H1 (cell line): ENCODE measurements at regions not wholly inside any gene's neighbourhood (a gene's known extent, or its start where the extent isn't known, plus 50 kb on each side); places are given as distances from the start of the nearest gene placed in this dataset.
"Not testable (repeated sequence)": the region's sequence is repeated elsewhere in the genome, so short reads cannot be mapped to it uniquely, and the experiment has no call there.

Experiments used
- CTCF ChIA-PET: fragments of 300-600 bp; sonication (Branson Sonifier 250); formaldehyde crosslinking; loops from one replicate; lab custom pipeline; 2021; ENCODE audit not compliant: partially characterized antibody; lab: Charles Lee
- POLR2A ChIA-PET: fragments of 300-600 bp; sonication (Branson Sonifier 250); formaldehyde crosslinking; loops from one replicate; lab custom pipeline; 2021; ENCODE audit warnings: inconsistent platforms; ENCODE audit not compliant: partially characterized antibody; lab: Charles Lee
- DNase-seq, 2 experiments: peaks; one replicate each; pipeline versions ENCODE4 v3.0.0 to v3.0.0-alpha.2; 2010 to 2022; ENCODE audit warnings: low spot score in 2 of 2, low read depth in 1 of 2, mixed read lengths in 1 of 2
- FAIRE-seq: peaks from 2 replicates; lab custom pipeline; 2011; peaks lifted over from hg19 to GRCh38; lab: Jason Lieb, UNC
- H2AFZ ChIP-seq: 2 replicates; pipeline ENCODE4 v1.8.1; 2012; ENCODE audit warnings: low read length, inconsistent platforms
- H2AK5ac ChIP-seq: 2 replicates; pipeline ENCODE4 v1.6.1; 2013; ENCODE audit warnings: low read depth, low read length
- H2BK120ac ChIP-seq: replicated peaks from 2 replicates; pipeline ENCODE3; 2013; ENCODE audit warnings: low read depth, low read length, inconsistent platforms
- H2BK12ac ChIP-seq: 2 replicates; pipeline ENCODE4 v1.6.1; 2013; ENCODE audit warnings: low read depth, low read length
- H2BK15ac ChIP-seq: 2 replicates; pipeline ENCODE4 v1.6.1; 2013; ENCODE audit warnings: low read length
- H2BK20ac ChIP-seq: 2 replicates; pipeline ENCODE4 v1.6.1; 2013; ENCODE audit warnings: low read length
- H2BK5ac ChIP-seq: 2 replicates; pipeline ENCODE4 v1.6.1; 2013; ENCODE audit warnings: low read depth, low read length
- H3K14ac ChIP-seq: 2 replicates; pipeline ENCODE4 v1.6.1; 2013; ENCODE audit warnings: inconsistent platforms; ENCODE audit not compliant: insufficient read length
- H3K18ac ChIP-seq: 2 replicates; pipeline ENCODE4 v1.6.1; 2013; ENCODE audit warnings: low read length; ENCODE audit errors: extremely low read depth
- H3K23ac ChIP-seq: 2 replicates; pipeline ENCODE4 v1.6.1; 2013; ENCODE audit warnings: inconsistent platforms; ENCODE audit not compliant: insufficient read length
- H3K23me2 ChIP-seq: 2 replicates; pipeline ENCODE4 v1.6.1; 2013; ENCODE audit warnings: low read depth, low read length
- H3K27ac ChIP-seq: 2 replicates; pipeline ENCODE4 v1.6.1; 2011; ENCODE audit warnings: low read depth, low read length, inconsistent platforms
- H3K27me3 ChIP-seq, 4 experiments: replicated peaks in 1 of 4; 1 replicate in 1 of 4; 2 replicates in 3 of 4; pipeline versions ENCODE4 v1.6.1 to v1.8.1; 2011 to 2013; ENCODE audit warnings: low read length in 3 of 4, mild to moderate bottlenecking in 3 of 4, inconsistent platforms in 2 of 4, mixed read lengths in 2 of 4, moderate library complexity in 1 of 4; ENCODE audit not compliant: control insufficient read depth in 3 of 4, insufficient read depth in 3 of 4; ENCODE audit errors: extremely low read depth in 1 of 4
- H3K36me3 ChIP-seq, 4 experiments: 2 replicates each; pipeline versions ENCODE4 v1.6.1 to v1.8.1; 2011 to 2013; ENCODE audit warnings: mild to moderate bottlenecking in 4 of 4, low read length in 3 of 4, moderate library complexity in 2 of 4, control low read depth in 1 of 4, inconsistent platforms in 1 of 4; ENCODE audit not compliant: insufficient read depth in 4 of 4, control insufficient read depth in 2 of 4
- H3K4ac ChIP-seq: replicated peaks from 2 replicates; pipeline ENCODE3; 2013; ENCODE audit warnings: low read length, low read depth, mixed read lengths, inconsistent platforms; ENCODE audit not compliant: insufficient read length
- H3K4me1 ChIP-seq, 4 experiments: replicated peaks in 1 of 4; 1 replicate in 1 of 4; 2 replicates in 3 of 4; pipeline versions ENCODE4 v1.6.1 to v1.8.1; 2011 to 2013; ENCODE audit warnings: low read length in 3 of 4, inconsistent platforms in 2 of 4, mixed read lengths in 1 of 4; ENCODE audit not compliant: insufficient read depth in 4 of 4, control insufficient read depth in 3 of 4
- H3K4me2 ChIP-seq, 2 experiments: 2 replicates each; pipeline versions ENCODE4 v1.6.1 to v1.8.1; 2011 to 2013; ENCODE audit warnings: low read depth in 2 of 2, low read length in 2 of 2, control low read depth in 1 of 2, inconsistent platforms in 1 of 2, mild to moderate bottlenecking in 1 of 2; ENCODE audit not compliant: insufficient read depth in 1 of 2
- H3K4me3 ChIP-seq, 4 experiments: fragments of 200-600, 300-600 bp in 1 of 4; sonication (generic), shearing (Covaris generic), sonication (Bioruptor Twin) in 1 of 4; 2 replicates each; pipeline versions ENCODE4 v1.5.1 to v1.8.1; 2011 to 2016; ENCODE audit warnings: low read length in 4 of 4, low read depth in 3 of 4, control low read depth in 2 of 4, inconsistent platforms in 2 of 4, mild to moderate bottlenecking in 2 of 4, mixed read lengths in 1 of 4, moderate library complexity in 1 of 4; ENCODE audit not compliant: insufficient read depth in 2 of 4; ENCODE audit errors: extremely low read depth in 1 of 4
- H3K56ac ChIP-seq: replicated peaks from 2 replicates; pipeline ENCODE3; 2013; ENCODE audit warnings: low read depth, mild to moderate bottlenecking, mixed read lengths, low read length, inconsistent platforms; ENCODE audit not compliant: insufficient read length
- H3K79me1 ChIP-seq: 2 replicates; pipeline ENCODE4 v1.6.1; 2013; ENCODE audit warnings: low read depth, low read length, control low read depth
- H3K79me2 ChIP-seq, 2 experiments: 2 replicates each; pipeline versions ENCODE4 v1.6.1 to v1.8.1; 2012 to 2013; ENCODE audit warnings: low read length in 2 of 2, mild to moderate bottlenecking in 2 of 2, inconsistent platforms in 1 of 2; ENCODE audit not compliant: insufficient read depth in 2 of 2, control insufficient read depth in 1 of 2
- H3K9ac ChIP-seq, 4 experiments: replicated peaks in 1 of 4; 1 replicate in 1 of 4; 2 replicates in 3 of 4; pipeline versions ENCODE4 v1.6.1 to v1.8.1; 2011 to 2013; ENCODE audit warnings: low read depth in 3 of 4, low read length in 3 of 4, control low read depth in 2 of 4, mild to moderate bottlenecking in 2 of 4, moderate library complexity in 2 of 4, inconsistent platforms in 1 of 4; ENCODE audit errors: extremely low read depth in 1 of 4
- H3K9me3 ChIP-seq, 2 experiments: 2 replicates each; pipeline versions ENCODE4 v1.6.1 to v1.8.1; 2012 to 2013; ENCODE audit warnings: mild to moderate bottlenecking in 2 of 2, moderate library complexity in 2 of 2, control low read depth in 1 of 2, inconsistent platforms in 1 of 2, low read depth in 1 of 2, low read length in 1 of 2, mixed read lengths in 1 of 2; ENCODE audit not compliant: insufficient read depth in 2 of 2
- H4K20me1 ChIP-seq, 2 experiments: replicated peaks in 1 of 2; 2 replicates each; pipeline versions ENCODE3 to v1.8.1; 2011 to 2013; ENCODE audit warnings: inconsistent platforms in 2 of 2, low read length in 2 of 2, mild to moderate bottlenecking in 1 of 2; ENCODE audit not compliant: insufficient read depth in 2 of 2, control insufficient read depth in 1 of 2
- H4K5ac ChIP-seq: 2 replicates; pipeline ENCODE4 v1.6.1; 2013; ENCODE audit warnings: low read length, low read depth, mixed read lengths, inconsistent platforms; ENCODE audit not compliant: insufficient read length
- H4K8ac ChIP-seq: 2 replicates; pipeline ENCODE4 v1.8.0; 2013; ENCODE audit warnings: mild to moderate bottlenecking, moderate library complexity, low read length, inconsistent platforms; ENCODE audit not compliant: insufficient read depth; ENCODE audit errors: extremely low read depth
- H4K91ac ChIP-seq: replicated peaks from 2 replicates; pipeline ENCODE3; 2013; ENCODE audit warnings: low read length, mixed read lengths, inconsistent platforms; ENCODE audit not compliant: insufficient read length
- WGBS, 2 experiments: shearing (Covaris generic) in 1 of 2; methylation state at CpG; one replicate each; pipeline versions ENCODE4 v1.1.6 to v1.1.7; 2013 to 2015; ENCODE audit warnings: low lambda C conversion rate in 2 of 2, mixed read lengths in 2 of 2, inconsistent platforms in 1 of 2, low coverage in 1 of 2, missing lambda C conversion rate in 1 of 2; ENCODE audit not compliant: insufficient replicate concordance in 2 of 2, insufficient coverage in 1 of 2, insufficient read length in 1 of 2; ENCODE audit errors: extremely low coverage in 1 of 2, missing lambda C conversion rate in 1 of 2; 5-methylcytosine and 5-hydroxymethylcytosine counted together

DNA sequence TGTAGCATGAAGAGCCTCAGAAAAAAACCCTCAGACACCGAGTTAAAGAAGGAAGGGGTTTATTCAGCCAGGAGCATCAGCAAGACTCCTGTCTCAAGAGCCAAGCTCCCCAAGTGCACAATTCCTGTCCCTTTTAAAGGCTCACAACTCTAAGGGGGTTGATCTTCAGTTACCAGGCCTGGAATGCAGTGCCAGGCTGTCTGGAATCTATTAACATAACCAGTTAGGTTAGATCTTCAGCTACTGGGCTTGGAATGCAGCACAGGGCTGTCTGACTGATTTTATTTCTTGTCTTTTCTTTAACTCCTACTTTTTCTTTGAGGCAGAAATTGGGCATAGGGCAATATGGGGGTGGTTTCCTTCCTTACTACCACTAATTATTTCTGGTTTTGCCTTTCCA lies 317.9 kb downstream of the CGGBP1 start:
- H2BK15ac ChIP-seq, H3K23me2 ChIP-seq, H2BK20ac ChIP-seq, H2BK12ac ChIP-seq, H3K4ac ChIP-seq, H3K4me2 ChIP-seq, H3K36me3 ChIP-seq, H2BK120ac ChIP-seq, H4K20me1 ChIP-seq, H3K23ac ChIP-seq, POLR2A ChIA-PET, H2BK5ac ChIP-seq, H3K27ac ChIP-seq, H3K79me1 ChIP-seq, H4K91ac ChIP-seq, H3K27me3 ChIP-seq, H2AFZ ChIP-seq, DNase-seq, H3K18ac ChIP-seq, H3K9ac ChIP-seq, H4K8ac ChIP-seq, H3K14ac ChIP-seq, H3K79me2 ChIP-seq, H2AK5ac ChIP-seq, H3K4me1 ChIP-seq, FAIRE-seq, H3K56ac ChIP-seq, H4K5ac ChIP-seq, H3K4me3 ChIP-seq: not testable (repeated sequence)
- WGBS, 2 experiments = 89% methylated on average over 1 of the region's 1 CpG; no CpG with 5 or more reads in 1 of the 2 experiments
- peaks cover 22 to 31% of the 10 kb centered on the region in 2 experiments for H3K9me3 ChIP-seq
- CTCF ChIA-PET = interaction anchor here (1.2 kb wide), 1 partner anchor 31 kb away, joined by 5 read pairs; no protein-coding TSS in a partner anchor

DNA sequence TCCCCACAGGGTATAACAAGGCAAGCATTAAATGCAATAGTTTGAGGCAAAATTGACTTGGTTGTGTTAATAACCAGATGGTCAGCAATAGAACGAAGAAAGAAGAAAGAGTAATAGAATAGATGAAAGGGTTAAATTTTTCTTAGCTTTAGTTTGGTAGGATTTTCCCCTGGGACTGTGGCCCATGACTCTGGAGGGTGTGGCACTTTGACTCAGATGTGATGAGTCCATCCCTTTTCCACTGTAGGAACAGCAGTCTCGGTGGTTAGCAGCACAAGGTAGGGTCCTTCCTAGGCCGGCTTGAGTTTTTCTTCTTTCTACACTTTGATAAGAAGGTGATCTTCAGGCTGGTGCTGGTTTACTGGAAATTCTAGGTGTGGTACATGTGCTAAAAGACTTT lies 321.0 kb downstream of the CGGBP1 start:
- H3K4ac ChIP-seq, H3K79me2 ChIP-seq, H3K4me3 ChIP-seq, POLR2A ChIA-PET, H2BK120ac ChIP-seq, H4K91ac ChIP-seq, H3K36me3 ChIP-seq, H3K23me2 ChIP-seq, H3K23ac ChIP-seq, H2BK20ac ChIP-seq, DNase-seq, H3K14ac ChIP-seq, H3K9ac ChIP-seq, H2BK5ac ChIP-seq, H4K20me1 ChIP-seq, H2AK5ac ChIP-seq, H3K4me1 ChIP-seq, H2BK12ac ChIP-seq, H3K56ac ChIP-seq, CTCF ChIA-PET, H3K27ac ChIP-seq, H3K18ac ChIP-seq, H2AFZ ChIP-seq, H2BK15ac ChIP-seq, H3K79me1 ChIP-seq, H3K27me3 ChIP-seq, H3K4me2 ChIP-seq, H4K8ac ChIP-seq, H4K5ac ChIP-seq, FAIRE-seq: not testable (repeated sequence)
- H3K9me3 ChIP-seq = peaks cover 25 to 26% of the 10 kb centered on the region in 2 experiments
- WGBS, 2 experiments = 89% methylated on average over 3 of the region's 3 CpGs; no CpG with 5 or more reads in 1 of the 2 experiments
